OCI-LY7 (cell line): ENCODE measurements at regions not wholly inside any gene's neighbourhood (a gene's known extent, or its start where the extent isn't known, plus 50 kb on each side); places are given as distances from the start of the nearest gene placed in this dataset.

ENCODE experiments used
- CTCF ChIP-seq: fragments of 200-600 bp; sonication (generic); conservative IDR thresholded peaks from 2 replicates; pipeline ENCODE4 v1.5.1; 2014; ENCODE audit warnings: mild to moderate bottlenecking, antibody characterized with exemption, low read length, moderate library complexity, mixed read lengths
- EZH2phosphoT487 ChIP-seq: fragments of 200-600 bp; sonication (generic); IDR thresholded peaks from 2 replicates; pipeline ENCODE4 v1.6.1; 2018; ENCODE audit warnings: low read depth, borderline replicate concordance, mild to moderate bottlenecking, mixed run types, antibody characterized with exemption, low read length, moderate library complexity, mixed read lengths

GRCh38 chr5:114898602-114899001 lies 271.1 kb downstream of the TRIM36 start:
- TF ChIP-seq CTCF, result 0 out of 2 replicates have a peak, but pooled peaks have one; percentile 17
- no peak for TF ChIP-seq EZH2phosphoT487
